Mesenchymal stem cell (in vitro differentiated cells and primary cell): ENCODE measurements at regions not wholly inside any gene's neighbourhood (a gene's known extent, or its start where the extent isn't known, plus 50 kb on each side); places are given as distances from the start of the nearest gene placed in this dataset.
"Not testable (repeated sequence)": the region's sequence is repeated elsewhere in the genome, so short reads cannot be mapped to it uniquely, and the experiment has no call there.

Experiments
- DNase-seq: peaks from one replicate; pipeline ENCODE4 v3.0.0-alpha.2; 2013
- H2AFZ ChIP-seq: one replicate; pipeline ENCODE4 v1.6.1; 2013; ENCODE audit warnings: low read depth, mild to moderate bottlenecking, control low read depth, inconsistent platforms, low read length, moderate library complexity
- H2AK5ac ChIP-seq: 2 replicates; pipeline ENCODE4 v1.6.1; 2013; ENCODE audit warnings: low read length, moderate library complexity, mild to moderate bottlenecking, inconsistent platforms; ENCODE audit not compliant: severe bottlenecking
- H2BK120ac ChIP-seq: one replicate; pipeline ENCODE4 v1.6.1; 2013; ENCODE audit warnings: low read depth, mild to moderate bottlenecking, inconsistent platforms, low read length, moderate library complexity
- H2BK12ac ChIP-seq, 2 experiments: one replicate each; pipeline ENCODE4 v1.6.1; 2013; ENCODE audit warnings: inconsistent platforms in 2 of 2, low read length in 2 of 2, mild to moderate bottlenecking in 2 of 2, moderate library complexity in 2 of 2, control low read depth in 1 of 2
- H2BK15ac ChIP-seq: one replicate; pipeline ENCODE4 v1.6.1; 2013; ENCODE audit warnings: mild to moderate bottlenecking, low read depth, inconsistent platforms; ENCODE audit not compliant: poor library complexity, severe bottlenecking
- H2BK5ac ChIP-seq: 2 replicates; pipeline ENCODE4 v1.6.1; 2013; ENCODE audit warnings: low read depth, mild to moderate bottlenecking, low read length, control low read depth, inconsistent platforms; ENCODE audit not compliant: poor library complexity, severe bottlenecking
- H3K14ac ChIP-seq, 2 experiments: one replicate each; pipeline ENCODE4 v1.6.1; 2013; ENCODE audit warnings: inconsistent platforms in 2 of 2, low read length in 2 of 2, control low read depth in 1 of 2, mild to moderate bottlenecking in 1 of 2, moderate library complexity in 1 of 2
- H3K18ac ChIP-seq, 2 experiments: one replicate each; pipeline ENCODE4 v1.6.1; 2013; ENCODE audit warnings: inconsistent platforms in 2 of 2, low read length in 2 of 2, control low read depth in 1 of 2, low read depth in 1 of 2, mild to moderate bottlenecking in 1 of 2
- H3K23ac ChIP-seq, 2 experiments: one replicate each; pipeline ENCODE4 v1.6.1; 2013; ENCODE audit warnings: inconsistent platforms in 2 of 2, low read length in 2 of 2, mild to moderate bottlenecking in 2 of 2, moderate library complexity in 2 of 2, control low read depth in 1 of 2
- H3K27ac ChIP-seq: 2 replicates; pipeline ENCODE4 v1.5.1; 2013; ENCODE audit warnings: mild to moderate bottlenecking, moderate library complexity, low read length, control low read depth, inconsistent platforms; ENCODE audit not compliant: poor library complexity, severe bottlenecking
- H3K27me3 ChIP-seq, 2 experiments: 2 replicates each; pipeline versions ENCODE4 v1.6.1 to v1.7.0; 2013; ENCODE audit warnings: low read length in 2 of 2, mild to moderate bottlenecking in 2 of 2, moderate library complexity in 2 of 2, control low read depth in 1 of 2, inconsistent platforms in 1 of 2; ENCODE audit not compliant: control insufficient read depth in 1 of 2, insufficient read depth in 1 of 2
- H3K36me3 ChIP-seq, 2 experiments: 2 replicates each; pipeline versions ENCODE4 v1.6.1 to v1.7.0; 2013; ENCODE audit warnings: low read length in 2 of 2, control low read depth in 1 of 2, inconsistent platforms in 1 of 2, low read depth in 1 of 2, mild to moderate bottlenecking in 1 of 2; ENCODE audit not compliant: insufficient read depth in 2 of 2, control insufficient read depth in 1 of 2
- H3K4ac ChIP-seq, 2 experiments: one replicate each; pipeline ENCODE4 v1.6.1; 2013; ENCODE audit warnings: inconsistent platforms in 2 of 2, low read length in 2 of 2, mild to moderate bottlenecking in 2 of 2, moderate library complexity in 2 of 2, control low read depth in 1 of 2, low read depth in 1 of 2
- H3K4me1 ChIP-seq: 2 replicates; pipeline ENCODE4 v1.6.1; 2013; ENCODE audit warnings: low read depth, low read length, control low read depth; ENCODE audit not compliant: control insufficient read depth, insufficient read depth
- H3K4me2 ChIP-seq: 2 replicates; pipeline ENCODE4 v1.6.1; 2013; ENCODE audit warnings: low read length, mild to moderate bottlenecking, inconsistent platforms; ENCODE audit not compliant: poor library complexity, severe bottlenecking
- H3K4me3 ChIP-seq, 2 experiments: 2 replicates each; pipeline versions ENCODE4 v1.5.1 to v1.7.0; 2013; ENCODE audit warnings: low read length in 2 of 2, mild to moderate bottlenecking in 2 of 2, control low read depth in 1 of 2, low read depth in 1 of 2; ENCODE audit not compliant: insufficient read depth in 1 of 2
- H3K79me1 ChIP-seq: replicated peaks from 2 replicates; pipeline ENCODE4 v1.6.1; 2013; ENCODE audit warnings: mild to moderate bottlenecking, control low read depth, low read length, inconsistent platforms; ENCODE audit not compliant: poor library complexity, severe bottlenecking
- H3K9ac ChIP-seq: 2 replicates; pipeline ENCODE4 v1.7.0; 2013; ENCODE audit warnings: mild to moderate bottlenecking, low read length, moderate library complexity
- H3K9me3 ChIP-seq: 2 replicates; pipeline ENCODE4 v1.7.0; 2013; ENCODE audit warnings: mild to moderate bottlenecking, low read length; ENCODE audit not compliant: control insufficient read depth
- H4K8ac ChIP-seq: one replicate; pipeline ENCODE4 v1.6.1; 2013; ENCODE audit warnings: inconsistent platforms, mild to moderate bottlenecking, low read length, moderate library complexity
- H4K91ac ChIP-seq: one replicate; pipeline ENCODE4 v1.6.1; 2013; ENCODE audit warnings: mild to moderate bottlenecking, low read length, inconsistent platforms
- WGBS: methylation state at CpG from one replicate; pipeline ENCODE4 v1.1.7; 2013; ENCODE audit warnings: mixed read lengths; 5-methylcytosine and 5-hydroxymethylcytosine counted together

GRCh38 chr4:79696534-79696933, 288.5 kb upstream of the GK2 start:
- H3K4me3 ChIP-seq, H3K18ac ChIP-seq, H3K4ac ChIP-seq, H2BK120ac ChIP-seq, H3K27ac ChIP-seq, H4K8ac ChIP-seq, H2BK15ac ChIP-seq, H3K14ac ChIP-seq, H3K4me2 ChIP-seq, H4K91ac ChIP-seq, H3K23ac ChIP-seq, H3K4me1 ChIP-seq, DNase-seq, H2BK5ac ChIP-seq, H3K36me3 ChIP-seq, H3K9ac ChIP-seq, H3K27me3 ChIP-seq, H2BK12ac ChIP-seq, H2AK5ac ChIP-seq, H2AFZ ChIP-seq, H3K79me1 ChIP-seq: not testable (repeated sequence)
- WGBS = 93% methylated on average over 3 of the region's 3 CpGs
- H3K9me3 ChIP-seq = peaks cover 38% of the 10 kb centered on the region

GRCh38 chr4:79695848-79696247, 287.8 kb upstream of the GK2 start:
- no peak overlapping the region for H3K23ac ChIP-seq
- no peaks in the 10 kb centered on the region for H3K36me3 ChIP-seq
- H2BK15ac ChIP-seq = no peak overlapping the region
- H3K18ac ChIP-seq = no peak overlapping the region
- H2BK12ac ChIP-seq = no peak overlapping the region
- no peaks in the 10 kb centered on the region for H3K27me3 ChIP-seq
- no peak overlapping the region for H3K27ac ChIP-seq
- no peak overlapping the region for H3K4ac ChIP-seq
- no peak overlapping the region for H3K4me2 ChIP-seq
- no peak overlapping the region for H2AK5ac ChIP-seq
- no peak overlapping the region for H3K4me3 ChIP-seq
- no peaks in the 10 kb centered on the region for H3K79me1 ChIP-seq
- WGBS = 87% methylated on average over 3 of the region's 3 CpGs
- no peak overlapping the region for H3K9ac ChIP-seq
- peaks cover 38% of the 10 kb centered on the region for H3K9me3 ChIP-seq
- no peak overlapping the region for H4K8ac ChIP-seq
- no peak overlapping the region for H2BK5ac ChIP-seq
- no peaks in the 10 kb centered on the region for H3K4me1 ChIP-seq
- no peak overlapping the region for H2AFZ ChIP-seq
- DNase-seq = no peak
- H4K91ac ChIP-seq = no peak overlapping the region
- H2BK120ac ChIP-seq = no peak overlapping the region
- no peak overlapping the region for H3K14ac ChIP-seq

GRCh38 chr4:79689740-79690139, 281.7 kb upstream of the GK2 start:
- Histone ChIP-seq H3K4me2 (no peak overlapping the region), H4K8ac (no peak overlapping the region), H3K9ac (no peak overlapping the region), H3K4me3 (no peak overlapping the region), H3K27me3 (no peaks in the 10 kb centered on the region), H3K9me3 (peaks cover 18% of the 10 kb centered on the region), H3K23ac (no peak overlapping the region), H3K14ac (no peak overlapping the region), H2BK12ac (no peak overlapping the region), H3K36me3 (no peaks in the 10 kb centered on the region), H2BK15ac (no peak overlapping the region), H3K4ac (no peak overlapping the region), H2BK120ac (no peak overlapping the region), H4K91ac (no peak overlapping the region), H2AFZ (no peak overlapping the region), H3K79me1 (no peaks in the 10 kb centered on the region), H3K18ac (no peak overlapping the region), H3K27ac (no peak overlapping the region), H2AK5ac (no peak overlapping the region), H3K4me1 (no peaks in the 10 kb centered on the region), H2BK5ac (no peak overlapping the region)
- DNase-seq = no peak
- WGBS = 75% methylated on average over 2 of the region's 3 CpGs

GRCh38 chr4:79688691-79689090, 280.7 kb upstream of the GK2 start:
- H3K14ac ChIP-seq = no peak overlapping the region
- H3K79me1 ChIP-seq = no peaks in the 10 kb centered on the region
- H3K18ac ChIP-seq = no peak overlapping the region
- no peak overlapping the region for H3K4ac ChIP-seq
- DNase-seq = no peak
- no peaks in the 10 kb centered on the region for H3K36me3 ChIP-seq
- no peak overlapping the region for H2BK120ac ChIP-seq
- H3K4me2 ChIP-seq = no peak overlapping the region
- no peak overlapping the region for H4K91ac ChIP-seq
- H3K9ac ChIP-seq = no peak overlapping the region
- H2AK5ac ChIP-seq = no peak overlapping the region
- H2AFZ ChIP-seq = no peak overlapping the region
- no peak overlapping the region for H3K27ac ChIP-seq
- no peak overlapping the region for H2BK5ac ChIP-seq
- no peak overlapping the region for H2BK15ac ChIP-seq
- no peak overlapping the region for H2BK12ac ChIP-seq
- H3K4me1 ChIP-seq = no peaks in the 10 kb centered on the region
- no peak overlapping the region for H3K4me3 ChIP-seq
- no peaks in the 10 kb centered on the region for H3K27me3 ChIP-seq
- no peak overlapping the region for H3K23ac ChIP-seq
- no peak overlapping the region for H4K8ac ChIP-seq
- peaks cover 11% of the 10 kb centered on the region for H3K9me3 ChIP-seq
